Uterus (tissue), 3 donors: ENCODE measurements at regions not wholly inside any gene's neighbourhood (a gene's known extent, or its start where the extent isn't known, plus 50 kb on each side); places are given as distances from the start of the nearest gene placed in this dataset.
"Not testable (repeated sequence)": the region's sequence is repeated elsewhere in the genome, so short reads cannot be mapped to it uniquely, and the experiment has no call there.

ENCODE experiments used
- DNase-seq, 2 donors: peaks; one replicate each; pipeline ENCODE4 v3.0.0-alpha.2; 2019 to 2020
- H3K27ac ChIP-seq, 2 donors: fragments of 200-600 bp; sonication (generic); 1 replicate in 1 of 2; 2 replicates in 1 of 2; pipeline ENCODE4 v1.5.1; 2016 to 2018
- H3K27me3 ChIP-seq, 2 donors: fragments of 200-600 bp; sonication (generic); one replicate each; pipeline ENCODE4 v1.5.1; 2018 to 2019; ENCODE audit warnings: control low read depth in 1 of 2
- H3K36me3 ChIP-seq, 2 donors: fragments of 200-600 bp; sonication (generic); one replicate each; pipeline ENCODE4 v1.5.1; 2019; ENCODE audit warnings: control low read depth in 1 of 2
- H3K4me1 ChIP-seq, 2 donors: fragments of 200-600 bp; sonication (generic); one replicate each; pipeline ENCODE4 v1.5.1; 2018 to 2019; ENCODE audit warnings: control low read depth in 1 of 2
- H3K4me3 ChIP-seq, 2 donors: fragments of 200-600 bp; sonication (generic); 1 replicate in 1 of 2; 2 replicates in 1 of 2; pipeline ENCODE4 v1.5.1; 2018 to 2019; ENCODE audit warnings: mild to moderate bottlenecking in 1 of 2
- H3K9me3 ChIP-seq, 2 donors: fragments of 200-600 bp; sonication (generic); one replicate each; pipeline ENCODE4 v1.5.1; 2019; ENCODE audit warnings: control low read depth in 1 of 2
- POLR2A ChIP-seq, 2 donors: fragments of 450-650 bp; IDR thresholded peaks; one replicate each; pipeline ENCODE4 v1.6.1; 2016; ENCODE audit warnings: antibody characterized with exemption in 2 of 2, mild to moderate bottlenecking in 1 of 2, moderate library complexity in 1 of 2
- intact Hi-C: fragments of 100-400 bp; cut with DNase I; formaldehyde crosslinking; loops from one replicate; pipeline ENCODE4 v1.15.1; 2023; ENCODE audit warnings: low total_unique reads
- TF ChIP-seq, protein P1 (sequence below), 4 experiments: fragments of 200-600 bp in 2 of 4; fragments of 450-650 bp in 2 of 4; sonication (generic) in 2 of 4; IDR thresholded peaks; one replicate each; pipeline ENCODE4 v1.5.1; 2016 to 2019; ENCODE audit warnings: antibody characterized with exemption in 4 of 4, mild to moderate bottlenecking in 2 of 4, moderate library complexity in 1 of 4
- donor health status: DM: yes; HTN: yes; CAD: no.

- Histone ChIP-seq H3K27me3 (no peaks in the 10 kb centered on the region), H3K36me3 (no peaks in the 10 kb centered on the region), H3K9me3 (no peaks in the 10 kb centered on the region), H3K4me3 (no peak overlapping the region), H3K27ac (no peak overlapping the region), H3K4me1 (no peaks in the 10 kb centered on the region)
- no peak for DNase-seq
- no peak for TF ChIP-seq POLR2A (IDR thresholded peaks at IDR 0.05)
- TF ChIP-seq, protein P1, sequence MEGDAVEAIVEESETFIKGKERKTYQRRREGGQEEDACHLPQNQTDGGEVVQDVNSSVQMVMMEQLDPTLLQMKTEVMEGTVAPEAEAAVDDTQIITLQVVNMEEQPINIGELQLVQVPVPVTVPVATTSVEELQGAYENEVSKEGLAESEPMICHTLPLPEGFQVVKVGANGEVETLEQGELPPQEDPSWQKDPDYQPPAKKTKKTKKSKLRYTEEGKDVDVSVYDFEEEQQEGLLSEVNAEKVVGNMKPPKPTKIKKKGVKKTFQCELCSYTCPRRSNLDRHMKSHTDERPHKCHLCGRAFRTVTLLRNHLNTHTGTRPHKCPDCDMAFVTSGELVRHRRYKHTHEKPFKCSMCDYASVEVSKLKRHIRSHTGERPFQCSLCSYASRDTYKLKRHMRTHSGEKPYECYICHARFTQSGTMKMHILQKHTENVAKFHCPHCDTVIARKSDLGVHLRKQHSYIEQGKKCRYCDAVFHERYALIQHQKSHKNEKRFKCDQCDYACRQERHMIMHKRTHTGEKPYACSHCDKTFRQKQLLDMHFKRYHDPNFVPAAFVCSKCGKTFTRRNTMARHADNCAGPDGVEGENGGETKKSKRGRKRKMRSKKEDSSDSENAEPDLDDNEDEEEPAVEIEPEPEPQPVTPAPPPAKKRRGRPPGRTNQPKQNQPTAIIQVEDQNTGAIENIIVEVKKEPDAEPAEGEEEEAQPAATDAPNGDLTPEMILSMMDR (IDR thresholded peaks at IDR 0.05) = no peak
- intact Hi-C loops = no loop called here
Measured at GRCh38 chr13:50174630-50175029, 159.4 kb downstream of the KCNRG start.

GRCh38 chr13:50179977-50180376 lies 164.7 kb downstream of the KCNRG start:
- no peaks in the 10 kb centered on the region for H3K9me3 ChIP-seq
- TF ChIP-seq, protein P1 (IDR thresholded peaks at IDR 0.05) = no peak
- TF ChIP-seq POLR2A (IDR thresholded peaks at IDR 0.05) = no peak
- intact Hi-C loops = no loop called here

DNA sequence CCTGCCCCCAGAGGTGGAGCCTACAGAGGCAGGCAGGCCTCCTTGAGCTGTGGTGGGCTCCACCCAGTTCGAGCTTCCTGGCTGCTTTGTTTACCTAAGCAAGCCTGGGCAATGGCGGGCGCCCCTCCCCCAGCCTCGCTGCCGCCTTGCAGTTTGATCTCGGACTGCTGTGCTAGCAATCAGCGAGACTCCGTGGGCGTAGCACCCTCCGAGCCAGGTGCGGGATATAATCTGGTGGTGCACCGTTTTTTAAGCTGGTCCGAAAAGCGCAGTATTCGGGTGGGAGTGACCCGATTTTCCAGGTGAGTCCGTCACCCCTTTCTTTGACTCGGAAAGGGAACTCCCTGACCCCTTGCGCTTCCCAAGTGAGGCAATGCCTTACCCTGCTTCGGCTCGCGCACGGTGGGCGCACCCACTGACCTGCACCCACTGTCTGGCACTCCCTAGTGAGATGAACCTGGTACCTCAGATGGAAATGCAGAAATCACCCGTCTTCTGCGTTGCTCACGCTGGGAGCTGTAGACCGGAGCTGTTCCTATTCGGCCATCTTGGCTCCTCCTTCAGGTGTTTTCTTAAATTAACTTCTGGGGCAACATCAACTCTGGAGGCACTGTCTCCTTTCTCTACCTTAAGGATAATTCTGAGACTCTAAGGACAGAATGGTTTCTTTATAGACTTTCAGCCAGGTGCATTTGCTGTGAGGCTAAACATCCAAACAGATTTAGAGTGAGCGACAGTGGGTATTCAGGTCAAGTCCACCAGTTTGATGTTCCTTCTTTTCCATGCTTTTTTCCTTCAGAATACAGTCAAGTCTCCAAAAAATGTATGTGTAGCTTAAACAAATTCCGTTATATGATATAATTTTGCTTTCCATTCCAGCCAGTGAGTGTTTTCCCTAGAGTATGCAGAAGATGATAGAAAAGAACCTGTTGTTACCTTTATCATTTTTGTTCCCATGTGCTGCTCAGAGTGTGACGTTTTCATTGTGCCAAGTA lies 170.8 kb downstream of the KCNRG start:
- H3K36me3 ChIP-seq, DNase-seq, H3K27ac ChIP-seq, H3K4me1 ChIP-seq, H3K9me3 ChIP-seq, H3K27me3 ChIP-seq, H3K4me3 ChIP-seq, intact Hi-C loops: not testable (repeated sequence)

More at GRCh38 chr13:50179977-50180376, 164.7 kb downstream of the KCNRG start:
- no peaks in the 10 kb centered on the region for H3K4me1 ChIP-seq
- H3K27me3 ChIP-seq = no peaks in the 10 kb centered on the region
- no peaks in the 10 kb centered on the region for H3K36me3 ChIP-seq
- H3K27ac ChIP-seq = no peak overlapping the region
- H3K4me3 ChIP-seq = no peak overlapping the region
- no peak for DNase-seq

- H3K9me3 ChIP-seq = no peaks in the 10 kb centered on the region
- no peak for DNase-seq
- no peaks in the 10 kb centered on the region for H3K27me3 ChIP-seq
- intact Hi-C loops = no loop called here
- no peak overlapping the region for H3K27ac ChIP-seq
- no peaks in the 10 kb centered on the region for H3K4me1 ChIP-seq
- H3K36me3 ChIP-seq = no peaks in the 10 kb centered on the region
- no peak overlapping the region for H3K4me3 ChIP-seq
- TF ChIP-seq POLR2A (IDR thresholded peaks at IDR 0.05) = no peak
- TF ChIP-seq, protein P1 (IDR thresholded peaks at IDR 0.05) = no peak
Measured at GRCh38 chr13:50187352-50188029, 172.2 kb downstream of the KCNRG start.

DNA sequence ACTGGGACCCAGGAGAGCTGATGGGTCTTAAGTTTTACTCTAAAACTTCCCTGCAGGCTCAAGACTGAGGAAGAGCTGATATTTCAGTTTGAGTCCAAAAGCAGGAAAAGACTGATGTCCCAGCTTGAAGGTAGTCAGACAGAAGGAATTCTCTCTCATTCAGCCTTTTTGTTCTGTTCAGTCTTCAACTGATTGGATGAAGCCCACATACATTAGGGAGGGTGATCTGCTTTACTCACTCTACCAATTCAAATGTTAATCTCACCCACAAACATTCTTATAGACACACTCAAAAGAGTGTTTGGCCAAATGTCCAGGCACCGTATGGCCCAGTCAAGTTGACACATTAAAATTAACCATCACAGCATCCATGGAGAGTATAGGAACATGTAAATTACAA lies 173.5 kb downstream of the KCNRG start:
- DNase-seq = no peak
- Histone ChIP-seq H3K27me3 (no peaks in the 10 kb centered on the region), H3K27ac (no peak overlapping the region), H3K4me3 (no peak overlapping the region), H3K9me3 (no peaks in the 10 kb centered on the region), H3K36me3 (no peaks in the 10 kb centered on the region), H3K4me1 (no peaks in the 10 kb centered on the region)
- intact Hi-C loops = no loop called here
- no peak for TF ChIP-seq POLR2A (IDR thresholded peaks at IDR 0.05)
- TF ChIP-seq, protein P1 (IDR thresholded peaks at IDR 0.05) = no peak
